ENCODE measurements at regions not wholly inside any gene's neighbourhood (a gene's known extent, or its start where the extent isn't known, plus 50 kb on each side); places are given as distances from the start of the nearest gene placed in this dataset.
"Not testable (repeated sequence)": the region's sequence is repeated elsewhere in the genome, so short reads cannot be mapped to it uniquely, and the experiment has no call there.

- no peak for DNase-seq (ENCODE audit: low read depth in 2 of 2)
- TF ChIP-seq CTCF (IDR thresholded peaks at IDR 0.05; ENCODE audit: low read depth, low read length) = no peak
- H3K4me3 ChIP-seq (replicated peaks in 1 of 2; ENCODE audit: low read depth in 2 of 2, low read length in 2 of 2) = no peak overlapping the region
Observed at GRCh38 chr6:167214206-167214605, 56.4 kb upstream of the GPR31 start.

- not testable (repeated sequence) for H3K4me3 ChIP-seq (replicated peaks in 1 of 2; ENCODE audit: low read depth in 2 of 2, low read length in 2 of 2); DNase-seq (ENCODE audit: low read depth in 2 of 2)
Observed at GRCh38 chr6:167215429-167216250, 57.9 kb upstream of the GPR31 start.

GRCh38 chr6:167216390-167217050, 58.7 kb upstream of the GPR31 start:
- H3K4me3 ChIP-seq (replicated peaks in 1 of 2; ENCODE audit: low read depth in 2 of 2, low read length in 2 of 2); DNase-seq (ENCODE audit: low read depth in 2 of 2): not testable (repeated sequence)

- not testable (repeated sequence) for H3K4me3 ChIP-seq (replicated peaks in 1 of 2; ENCODE audit: low read depth in 2 of 2, low read length in 2 of 2); DNase-seq (ENCODE audit: low read depth in 2 of 2)
Observed at GRCh38 chr6:167217073-167217472, 59.3 kb upstream of the GPR31 start.

GRCh38 chr6:167217951-167218759, 60.4 kb upstream of the GPR31 start:
- TF ChIP-seq CTCF (IDR thresholded peaks at IDR 0.05; ENCODE audit: low read depth, low read length) = peak; percentile 8
- H3K4me3 ChIP-seq (replicated peaks in 1 of 2; ENCODE audit: low read depth in 2 of 2, low read length in 2 of 2) = not testable (repeated sequence)
- DNase-seq (ENCODE audit: low read depth in 2 of 2) = peak; percentile 26 to 45

GRCh38 chr6:167219079-167219478, 61.3 kb upstream of the GPR31 start:
- H3K4me3 ChIP-seq (replicated peaks in 1 of 2; ENCODE audit: low read depth in 2 of 2, low read length in 2 of 2); DNase-seq (ENCODE audit: low read depth in 2 of 2): not testable (repeated sequence)

GRCh38 chr6:167219967-167220512, 62.3 kb upstream of the GPR31 start:
- no peak overlapping the region for H3K4me3 ChIP-seq (replicated peaks in 1 of 2; ENCODE audit: low read depth in 2 of 2, low read length in 2 of 2)
- no peak for DNase-seq (ENCODE audit: low read depth in 2 of 2)
- TF ChIP-seq CTCF (IDR thresholded peaks at IDR 0.05; ENCODE audit: low read depth, low read length) = no peak

- DNase-seq (ENCODE audit: low read depth in 2 of 2) = no peak
- H3K4me3 ChIP-seq (replicated peaks in 1 of 2; ENCODE audit: low read depth in 2 of 2, low read length in 2 of 2) = no peak overlapping the region
- TF ChIP-seq CTCF (IDR thresholded peaks at IDR 0.05; ENCODE audit: low read depth, low read length) = no peak
Observed at GRCh38 chr6:167221400-167222201, 63.8 kb upstream of the GPR31 start.

- not testable (repeated sequence) for H3K4me3 ChIP-seq (replicated peaks in 1 of 2; ENCODE audit: low read depth in 2 of 2, low read length in 2 of 2); DNase-seq (ENCODE audit: low read depth in 2 of 2)
Observed at GRCh38 chr6:167225566-167226382, 65.3 kb upstream of the UNC93A start.

Data from cardiac fibroblast (primary cell).